Tibial nerve (tissue), 4 donors: ENCODE measurements at regions not wholly inside any gene's neighbourhood (a gene's known extent, or its start where the extent isn't known, plus 50 kb on each side); places are given as distances from the start of the nearest gene placed in this dataset.

Experiments
- DNase-seq, 2 donors: peaks; one replicate each; pipeline ENCODE4 v3.0.0-alpha.2; 2019; ENCODE audit warnings: low spot score in 2 of 2
- H3K27ac ChIP-seq, 4 donors: fragments of 200-600 bp; sonication (generic) in 3 of 4; one replicate each; pipeline ENCODE4 v1.5.1; 2017 to 2019; ENCODE audit warnings: mild to moderate bottlenecking in 1 of 4
- H3K27me3 ChIP-seq, 2 donors: fragments of 200-600 bp; sonication (generic) in 1 of 2; one replicate each; pipeline versions ENCODE4 v1.5.1 to v1.6.0; 2017 to 2019
- H3K36me3 ChIP-seq, 3 donors: fragments of 200-600 bp; sonication (generic); one replicate each; pipeline ENCODE4 v1.5.1; 2018 to 2019
- H3K4me1 ChIP-seq, 4 donors: fragments of 200-600 bp; sonication (generic) in 3 of 4; one replicate each; pipeline ENCODE4 v1.5.1; 2017 to 2019
- H3K4me3 ChIP-seq, 4 donors: fragments of 200-600 bp; sonication (generic) in 3 of 4; one replicate each; pipeline ENCODE4 v1.5.1; 2017 to 2019; ENCODE audit warnings: mild to moderate bottlenecking in 1 of 4, moderate library complexity in 1 of 4
- H3K9me3 ChIP-seq, 4 donors: fragments of 200-600 bp; sonication (generic) in 3 of 4; one replicate each; pipeline ENCODE4 v1.5.1; 2017 to 2019
- CTCF ChIP-seq, 5 experiments: fragments of 200-600 bp in 3 of 5; fragments of 450-650 bp in 2 of 5; sonication (generic) in 3 of 5; IDR thresholded peaks; one replicate each; pipeline ENCODE4 v1.5.1; 2016 to 2019; ENCODE audit warnings: antibody characterized with exemption in 5 of 5, mild to moderate bottlenecking in 3 of 5, moderate library complexity in 2 of 5
- EP300 ChIP-seq, 2 donors: sonication (generic); formaldehyde crosslinking; IDR thresholded peaks; one replicate each; pipeline ENCODE4 v1.6.1; 2017; ENCODE audit warnings: antibody characterized with exemption in 2 of 2, mild to moderate bottlenecking in 1 of 2
- POLR2A ChIP-seq, 2 donors: fragments of 450-650 bp; IDR thresholded peaks; one replicate each; pipeline ENCODE4 v1.6.1; 2017; ENCODE audit warnings: antibody characterized with exemption in 2 of 2, mild to moderate bottlenecking in 2 of 2, moderate library complexity in 2 of 2
- WGBS, 2 donors: methylation state at CpG; one replicate each; pipeline ENCODE4 v1.1.5; 2018; 5-methylcytosine and 5-hydroxymethylcytosine counted together

- DNase-seq = no peak
- TF ChIP-seq EP300 (IDR thresholded peaks at IDR 0.05) = no peak
- no peak for TF ChIP-seq CTCF (IDR thresholded peaks at IDR 0.05)
- no peak for TF ChIP-seq POLR2A (IDR thresholded peaks at IDR 0.05)
- Histone ChIP-seq H3K27ac (no peak overlapping the region), H3K36me3 (no peaks in the 10 kb centered on the region), H3K4me3 (no peak overlapping the region), H3K4me1 (no peaks in the 10 kb centered on the region), H3K27me3 (no peaks in the 10 kb centered on the region), H3K9me3 (no peaks in the 10 kb centered on the region)
- WGBS, 2 donors = 52 to 74% methylated on average over 6 to 7 of the region's 7 CpGs
Observed at GRCh38 chr13:72186730-72187422, 319.9 kb upstream of the DACH1 start.

GRCh38 chr13:72185776-72186175 is 318.8 kb upstream of the DACH1 start:
- H3K4me1 ChIP-seq = no peaks in the 10 kb centered on the region
- no peaks in the 10 kb centered on the region for H3K27me3 ChIP-seq
- no peak overlapping the region for H3K4me3 ChIP-seq
- DNase-seq = no peak
- H3K27ac ChIP-seq = no peak overlapping the region
- no peaks in the 10 kb centered on the region for H3K36me3 ChIP-seq
- TF ChIP-seq POLR2A (IDR thresholded peaks at IDR 0.05) (no peak), EP300 (IDR thresholded peaks at IDR 0.05) (no peak), CTCF (IDR thresholded peaks at IDR 0.05) (no peak)
- H3K9me3 ChIP-seq = no peaks in the 10 kb centered on the region

- Histone ChIP-seq H3K9me3 (no peaks in the 10 kb centered on the region), H3K27me3 (no peaks in the 10 kb centered on the region), H3K4me1 (no peaks in the 10 kb centered on the region), H3K4me3 (no peak overlapping the region), H3K36me3 (no peaks in the 10 kb centered on the region), H3K27ac (no peak overlapping the region)
- TF ChIP-seq EP300 (IDR thresholded peaks at IDR 0.05) (no peak), CTCF (IDR thresholded peaks at IDR 0.05) (no peak), POLR2A (IDR thresholded peaks at IDR 0.05) (no peak)
- DNase-seq = no peak
- 73 to 75% methylated on average over 2 of the region's 2 CpGs for WGBS, 2 donors
Observed at GRCh38 chr13:72181661-72182060, 314.7 kb upstream of the DACH1 start.

GRCh38 chr13:72180253-72180952 is 313.4 kb upstream of the DACH1 start:
- 83 to 85% methylated on average over 7 of the region's 7 CpGs for WGBS, 2 donors
- no peak overlapping the region for H3K27ac ChIP-seq
- H3K27me3 ChIP-seq = no peaks in the 10 kb centered on the region
- TF ChIP-seq EP300 (IDR thresholded peaks at IDR 0.05) = no peak
- no peak for TF ChIP-seq POLR2A (IDR thresholded peaks at IDR 0.05)
- TF ChIP-seq CTCF (IDR thresholded peaks at IDR 0.05) = no peak
- no peaks in the 10 kb centered on the region for H3K9me3 ChIP-seq
- no peaks in the 10 kb centered on the region for H3K4me1 ChIP-seq
- H3K36me3 ChIP-seq = no peaks in the 10 kb centered on the region
- no peak for DNase-seq
- H3K4me3 ChIP-seq = no peak overlapping the region

- Histone ChIP-seq H3K9me3 (no peaks in the 10 kb centered on the region), H3K4me1 (no peaks in the 10 kb centered on the region), H3K4me3 (no peak overlapping the region), H3K27me3 (no peaks in the 10 kb centered on the region), H3K27ac (no peak overlapping the region), H3K36me3 (no peaks in the 10 kb centered on the region)
- DNase-seq = no peak
- 71 to 77% methylated on average over 2 of the region's 2 CpGs for WGBS, 2 donors
- TF ChIP-seq POLR2A (IDR thresholded peaks at IDR 0.05) (no peak), CTCF (IDR thresholded peaks at IDR 0.05) (no peak), EP300 (IDR thresholded peaks at IDR 0.05) (no peak)
Observed at GRCh38 chr13:72174549-72174948, 307.5 kb upstream of the DACH1 start.
